SU-DHL-6 (cell line): ENCODE measurements at regions not wholly inside any gene's neighbourhood (a gene's known extent, or its start where the extent isn't known, plus 50 kb on each side); places are given as distances from the start of the nearest gene placed in this dataset.

Experiments
- EZH2phosphoT487 ChIP-seq: fragments of 200-600 bp; sonication (generic), shearing (Covaris generic); conservative IDR thresholded peaks from 2 replicates; pipeline ENCODE4 v1.6.1; 2018; ENCODE audit warnings: mild to moderate bottlenecking, antibody characterized with exemption, low read length, moderate library complexity, mixed read lengths
- TF ChIP-seq, protein P1 (sequence below): fragments of 200-600 bp; sonication (generic); IDR thresholded peaks from one replicate; pipeline ENCODE4 v1.5.1; 2017; ENCODE audit warnings: antibody characterized with exemption, mild to moderate bottlenecking, low read length, moderate library complexity; ENCODE audit not compliant: insufficient read depth, poor library complexity, severe bottlenecking

DNA sequence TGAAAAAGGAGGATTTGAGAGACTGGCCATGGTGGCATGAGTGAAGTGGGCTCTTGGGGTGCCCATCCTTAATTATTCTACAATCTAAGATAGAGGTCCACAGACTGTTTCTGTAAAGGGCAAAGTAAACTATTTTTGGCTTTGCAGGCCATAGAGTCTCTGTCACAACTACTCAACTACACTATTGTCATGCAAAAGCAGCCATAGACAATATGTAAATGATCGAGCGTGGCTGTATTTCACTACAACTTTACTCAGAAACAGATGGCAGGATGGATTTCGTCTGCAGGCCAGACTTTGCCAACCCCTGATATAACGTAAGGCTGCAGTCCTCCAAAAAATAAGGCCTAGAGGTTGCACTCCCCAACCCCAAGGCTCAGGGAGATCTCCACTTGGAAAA is 58.2 kb upstream of the NAA20 start:
- TF ChIP-seq, protein P1, sequence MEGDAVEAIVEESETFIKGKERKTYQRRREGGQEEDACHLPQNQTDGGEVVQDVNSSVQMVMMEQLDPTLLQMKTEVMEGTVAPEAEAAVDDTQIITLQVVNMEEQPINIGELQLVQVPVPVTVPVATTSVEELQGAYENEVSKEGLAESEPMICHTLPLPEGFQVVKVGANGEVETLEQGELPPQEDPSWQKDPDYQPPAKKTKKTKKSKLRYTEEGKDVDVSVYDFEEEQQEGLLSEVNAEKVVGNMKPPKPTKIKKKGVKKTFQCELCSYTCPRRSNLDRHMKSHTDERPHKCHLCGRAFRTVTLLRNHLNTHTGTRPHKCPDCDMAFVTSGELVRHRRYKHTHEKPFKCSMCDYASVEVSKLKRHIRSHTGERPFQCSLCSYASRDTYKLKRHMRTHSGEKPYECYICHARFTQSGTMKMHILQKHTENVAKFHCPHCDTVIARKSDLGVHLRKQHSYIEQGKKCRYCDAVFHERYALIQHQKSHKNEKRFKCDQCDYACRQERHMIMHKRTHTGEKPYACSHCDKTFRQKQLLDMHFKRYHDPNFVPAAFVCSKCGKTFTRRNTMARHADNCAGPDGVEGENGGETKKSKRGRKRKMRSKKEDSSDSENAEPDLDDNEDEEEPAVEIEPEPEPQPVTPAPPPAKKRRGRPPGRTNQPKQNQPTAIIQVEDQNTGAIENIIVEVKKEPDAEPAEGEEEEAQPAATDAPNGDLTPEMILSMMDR: no peak
- TF ChIP-seq EZH2phosphoT487: no peak
